Gastroesophageal sphincter (tissue), 4 donors: ENCODE measurements at regions not wholly inside any gene's neighbourhood (a gene's known extent, or its start where the extent isn't known, plus 50 kb on each side); places are given as distances from the start of the nearest gene placed in this dataset.

ENCODE experiments used
- ATAC-seq: fragments of 150-250 bp; one replicate; pipeline ENCODE4 v1.9.1; 2016; ENCODE audit warnings: mild to moderate bottlenecking, moderate library complexity
- H3K27ac ChIP-seq, 4 donors: fragments of 200-600 bp; sonication (generic) in 3 of 4; 1 replicate in 3 of 4; 2 replicates in 1 of 4; pipeline ENCODE4 v1.5.1; 2016 to 2019
- H3K27me3 ChIP-seq: fragments of 200-600 bp; sonication (generic); one replicate; pipeline ENCODE4 v1.5.1; 2019
- H3K36me3 ChIP-seq, 2 donors: fragments of 200-600 bp; sonication (generic); one replicate each; pipeline ENCODE4 v1.5.1; 2019; ENCODE audit warnings: control low read depth in 1 of 2
- H3K4me1 ChIP-seq, 3 donors: fragments of 200-600 bp; sonication (generic); 1 replicate in 2 of 3; 2 replicates in 1 of 3; pipeline ENCODE4 v1.5.1; 2016 to 2019; ENCODE audit warnings: control low read depth in 2 of 3
- H3K4me3 ChIP-seq, 2 donors: fragments of 200-600 bp; sonication (generic); one replicate each; pipeline ENCODE4 v1.5.1; 2019; ENCODE audit warnings: mild to moderate bottlenecking in 1 of 2, moderate library complexity in 1 of 2
- H3K9me3 ChIP-seq, 3 donors: fragments of 200-600 bp; sonication (generic); one replicate each; pipeline ENCODE4 v1.5.1; 2017 to 2019; ENCODE audit warnings: control low read depth in 2 of 3
- EP300 ChIP-seq: sonication (generic); formaldehyde crosslinking; IDR thresholded peaks from one replicate; pipeline ENCODE4 v1.6.1; 2017; ENCODE audit warnings: antibody characterized with exemption, mild to moderate bottlenecking
- POLR2A ChIP-seq, 2 donors: fragments of 450-650 bp; IDR thresholded peaks; one replicate each; pipeline ENCODE4 v1.6.1; 2017; ENCODE audit warnings: antibody characterized with exemption in 2 of 2, mild to moderate bottlenecking in 2 of 2, moderate library complexity in 1 of 2
- POLR2AphosphoS5 ChIP-seq: sonication (generic); formaldehyde crosslinking; IDR thresholded peaks from one replicate; pipeline ENCODE4 v1.6.1; 2017; ENCODE audit warnings: antibody characterized with exemption
- WGBS, 2 donors: methylation state at CpG; one replicate each; pipeline ENCODE4 v1.1.5; 2018; ENCODE audit warnings: low coverage in 1 of 2; 5-methylcytosine and 5-hydroxymethylcytosine counted together
- TF ChIP-seq, protein P1 (sequence below), 4 experiments: fragments of 200-600 bp in 2 of 4; fragments of 450-650 bp in 2 of 4; sonication (generic) in 1 of 4; IDR thresholded peaks; one replicate each; pipeline ENCODE4 v1.5.1; 2017 to 2019; ENCODE audit warnings: antibody characterized with exemption in 4 of 4, mild to moderate bottlenecking in 2 of 4, moderate library complexity in 2 of 4

GRCh38 chr3:95442766-95443165, 1371.6 kb upstream of the EPHA6 start:
- Histone ChIP-seq H3K4me3 (no peak overlapping the region), H3K36me3 (no peaks in the 10 kb centered on the region), H3K27ac (no peak overlapping the region), H3K27me3 (no peaks in the 10 kb centered on the region), H3K9me3 (no peaks in the 10 kb centered on the region), H3K4me1 (no peaks in the 10 kb centered on the region)
- TF ChIP-seq, protein P1, sequence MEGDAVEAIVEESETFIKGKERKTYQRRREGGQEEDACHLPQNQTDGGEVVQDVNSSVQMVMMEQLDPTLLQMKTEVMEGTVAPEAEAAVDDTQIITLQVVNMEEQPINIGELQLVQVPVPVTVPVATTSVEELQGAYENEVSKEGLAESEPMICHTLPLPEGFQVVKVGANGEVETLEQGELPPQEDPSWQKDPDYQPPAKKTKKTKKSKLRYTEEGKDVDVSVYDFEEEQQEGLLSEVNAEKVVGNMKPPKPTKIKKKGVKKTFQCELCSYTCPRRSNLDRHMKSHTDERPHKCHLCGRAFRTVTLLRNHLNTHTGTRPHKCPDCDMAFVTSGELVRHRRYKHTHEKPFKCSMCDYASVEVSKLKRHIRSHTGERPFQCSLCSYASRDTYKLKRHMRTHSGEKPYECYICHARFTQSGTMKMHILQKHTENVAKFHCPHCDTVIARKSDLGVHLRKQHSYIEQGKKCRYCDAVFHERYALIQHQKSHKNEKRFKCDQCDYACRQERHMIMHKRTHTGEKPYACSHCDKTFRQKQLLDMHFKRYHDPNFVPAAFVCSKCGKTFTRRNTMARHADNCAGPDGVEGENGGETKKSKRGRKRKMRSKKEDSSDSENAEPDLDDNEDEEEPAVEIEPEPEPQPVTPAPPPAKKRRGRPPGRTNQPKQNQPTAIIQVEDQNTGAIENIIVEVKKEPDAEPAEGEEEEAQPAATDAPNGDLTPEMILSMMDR (IDR thresholded peaks at IDR 0.05), result no peak
- no peak for TF ChIP-seq EP300
- no peak for TF ChIP-seq POLR2AphosphoS5
- no peak for TF ChIP-seq POLR2A (IDR thresholded peaks at IDR 0.05)
- 67 to 74% methylated on average over 2 of the region's 2 CpGs for WGBS, 2 donors
- no peak for ATAC-seq

- Histone ChIP-seq H3K36me3 (no peaks in the 10 kb centered on the region), H3K4me3 (no peak overlapping the region), H3K4me1 (no peaks in the 10 kb centered on the region), H3K27ac (no peak overlapping the region), H3K9me3 (no peaks in the 10 kb centered on the region), H3K27me3 (no peaks in the 10 kb centered on the region)
- WGBS, 2 donors, result 100% methylated on average over 1 of the region's 1 CpG
- ATAC-seq, result no peak
- TF ChIP-seq, protein P1 (IDR thresholded peaks at IDR 0.05), result no peak
- TF ChIP-seq POLR2A (IDR thresholded peaks at IDR 0.05) (no peak), POLR2AphosphoS5 (no peak), EP300 (no peak)
Measured at GRCh38 chr3:95449841-95450240, 1364.6 kb upstream of the EPHA6 start.

GRCh38 chr3:95453242-95453641, 1361.2 kb upstream of the EPHA6 start:
- no peak for ATAC-seq
- no peaks in the 10 kb centered on the region for H3K36me3 ChIP-seq
- no peak overlapping the region for H3K4me3 ChIP-seq
- no peak overlapping the region for H3K27ac ChIP-seq
- WGBS, 2 donors, result 72 to 85% methylated on average over 2 of the region's 2 CpGs
- H3K4me1 ChIP-seq, result no peaks in the 10 kb centered on the region
- TF ChIP-seq, protein P1 (IDR thresholded peaks at IDR 0.05), result no peak
- TF ChIP-seq EP300 (no peak), POLR2AphosphoS5 (no peak)
- no peaks in the 10 kb centered on the region for H3K27me3 ChIP-seq
- H3K9me3 ChIP-seq, result no peaks in the 10 kb centered on the region

GRCh38 chr3:95456835-95457234, 1357.6 kb upstream of the EPHA6 start:
- Histone ChIP-seq H3K36me3 (no peaks in the 10 kb centered on the region), H3K4me3 (no peak overlapping the region), H3K27me3 (no peaks in the 10 kb centered on the region), H3K4me1 (no peaks in the 10 kb centered on the region), H3K9me3 (no peaks in the 10 kb centered on the region), H3K27ac (no peak overlapping the region)
- TF ChIP-seq POLR2AphosphoS5, result no peak
- TF ChIP-seq EP300, result no peak
- TF ChIP-seq, protein P1 (IDR thresholded peaks at IDR 0.05), result no peak
- TF ChIP-seq POLR2A (IDR thresholded peaks at IDR 0.05), result no peak
- ATAC-seq, result no peak

DNA sequence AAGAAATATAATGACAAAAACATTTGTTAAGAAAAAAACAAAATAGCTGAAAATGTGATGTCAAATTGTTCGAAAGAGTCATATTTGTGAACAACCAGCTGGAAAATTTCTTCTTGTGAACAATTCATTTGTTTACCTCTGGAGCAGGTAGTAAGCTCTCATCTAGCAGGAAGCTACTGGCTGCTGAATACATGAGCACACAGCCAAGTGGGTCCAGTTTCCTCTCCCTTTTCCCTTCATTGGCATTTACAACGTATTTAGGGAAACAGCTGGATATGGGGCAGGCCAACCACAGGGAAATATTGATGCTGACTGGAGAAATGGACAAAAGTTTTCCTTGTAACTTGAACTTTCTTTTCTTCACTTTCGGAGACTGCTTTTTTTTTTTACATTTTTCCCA, 1354.7 kb upstream of the EPHA6 start:
- TF ChIP-seq, protein P1 (IDR thresholded peaks at IDR 0.05), result no peak
- TF ChIP-seq POLR2AphosphoS5, result no peak
- no peak for TF ChIP-seq POLR2A (IDR thresholded peaks at IDR 0.05)
- TF ChIP-seq EP300, result no peak
- H3K27ac ChIP-seq, result peak overlapping the region in 2 of 4 donors; percentile 6 to 14
- no peak for ATAC-seq

More for the DNA sequence above, 1354.7 kb upstream of the EPHA6 start:
- no peak overlapping the region for H3K4me3 ChIP-seq
- H3K9me3 ChIP-seq, result no peaks in the 10 kb centered on the region
- no peaks in the 10 kb centered on the region for H3K27me3 ChIP-seq
- H3K36me3 ChIP-seq, result no peaks in the 10 kb centered on the region
- 52 to 85% methylated on average over 3 of the region's 3 CpGs for WGBS, 2 donors
- H3K4me1 ChIP-seq, result no peaks in the 10 kb centered on the region
